ENCODE measurements at regions not wholly inside any gene's neighbourhood (a gene's known extent, or its start where the extent isn't known, plus 50 kb on each side); places are given as distances from the start of the nearest gene placed in this dataset.

DNA sequence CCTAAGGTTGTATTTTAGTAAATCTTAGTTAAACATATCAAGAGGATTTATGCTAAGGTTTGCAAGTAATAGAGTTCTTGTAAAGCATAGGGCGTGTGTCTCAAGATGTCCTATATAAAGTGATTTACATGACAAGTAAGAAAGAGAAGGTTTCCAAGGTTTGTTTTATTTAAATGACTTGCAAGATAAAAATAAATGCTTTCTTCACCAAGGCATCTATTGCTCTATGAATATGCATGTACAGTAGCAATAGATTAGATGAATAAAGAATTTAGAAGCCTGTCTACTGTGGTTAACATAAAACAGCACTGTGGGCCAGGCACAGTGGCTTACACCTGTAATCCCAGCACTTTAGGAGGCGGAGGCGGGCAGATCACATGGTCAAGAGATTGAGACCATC lies 466.4 kb upstream of the IL12A start:
- TF ChIP-seq CREB1 (CRISPR knock-in tag; IDR thresholded peaks at IDR 0.05; ENCODE audit: low read depth): no peak
- TF ChIP-seq ZNF331 (CRISPR knock-in tag; IDR thresholded peaks at IDR 0.05; ENCODE audit: low read depth): no peak
- TF ChIP-seq JUNB (IDR thresholded peaks at IDR 0.05; ENCODE audit: unreplicated experiment): no peak
- TF ChIP-seq, protein P1, sequence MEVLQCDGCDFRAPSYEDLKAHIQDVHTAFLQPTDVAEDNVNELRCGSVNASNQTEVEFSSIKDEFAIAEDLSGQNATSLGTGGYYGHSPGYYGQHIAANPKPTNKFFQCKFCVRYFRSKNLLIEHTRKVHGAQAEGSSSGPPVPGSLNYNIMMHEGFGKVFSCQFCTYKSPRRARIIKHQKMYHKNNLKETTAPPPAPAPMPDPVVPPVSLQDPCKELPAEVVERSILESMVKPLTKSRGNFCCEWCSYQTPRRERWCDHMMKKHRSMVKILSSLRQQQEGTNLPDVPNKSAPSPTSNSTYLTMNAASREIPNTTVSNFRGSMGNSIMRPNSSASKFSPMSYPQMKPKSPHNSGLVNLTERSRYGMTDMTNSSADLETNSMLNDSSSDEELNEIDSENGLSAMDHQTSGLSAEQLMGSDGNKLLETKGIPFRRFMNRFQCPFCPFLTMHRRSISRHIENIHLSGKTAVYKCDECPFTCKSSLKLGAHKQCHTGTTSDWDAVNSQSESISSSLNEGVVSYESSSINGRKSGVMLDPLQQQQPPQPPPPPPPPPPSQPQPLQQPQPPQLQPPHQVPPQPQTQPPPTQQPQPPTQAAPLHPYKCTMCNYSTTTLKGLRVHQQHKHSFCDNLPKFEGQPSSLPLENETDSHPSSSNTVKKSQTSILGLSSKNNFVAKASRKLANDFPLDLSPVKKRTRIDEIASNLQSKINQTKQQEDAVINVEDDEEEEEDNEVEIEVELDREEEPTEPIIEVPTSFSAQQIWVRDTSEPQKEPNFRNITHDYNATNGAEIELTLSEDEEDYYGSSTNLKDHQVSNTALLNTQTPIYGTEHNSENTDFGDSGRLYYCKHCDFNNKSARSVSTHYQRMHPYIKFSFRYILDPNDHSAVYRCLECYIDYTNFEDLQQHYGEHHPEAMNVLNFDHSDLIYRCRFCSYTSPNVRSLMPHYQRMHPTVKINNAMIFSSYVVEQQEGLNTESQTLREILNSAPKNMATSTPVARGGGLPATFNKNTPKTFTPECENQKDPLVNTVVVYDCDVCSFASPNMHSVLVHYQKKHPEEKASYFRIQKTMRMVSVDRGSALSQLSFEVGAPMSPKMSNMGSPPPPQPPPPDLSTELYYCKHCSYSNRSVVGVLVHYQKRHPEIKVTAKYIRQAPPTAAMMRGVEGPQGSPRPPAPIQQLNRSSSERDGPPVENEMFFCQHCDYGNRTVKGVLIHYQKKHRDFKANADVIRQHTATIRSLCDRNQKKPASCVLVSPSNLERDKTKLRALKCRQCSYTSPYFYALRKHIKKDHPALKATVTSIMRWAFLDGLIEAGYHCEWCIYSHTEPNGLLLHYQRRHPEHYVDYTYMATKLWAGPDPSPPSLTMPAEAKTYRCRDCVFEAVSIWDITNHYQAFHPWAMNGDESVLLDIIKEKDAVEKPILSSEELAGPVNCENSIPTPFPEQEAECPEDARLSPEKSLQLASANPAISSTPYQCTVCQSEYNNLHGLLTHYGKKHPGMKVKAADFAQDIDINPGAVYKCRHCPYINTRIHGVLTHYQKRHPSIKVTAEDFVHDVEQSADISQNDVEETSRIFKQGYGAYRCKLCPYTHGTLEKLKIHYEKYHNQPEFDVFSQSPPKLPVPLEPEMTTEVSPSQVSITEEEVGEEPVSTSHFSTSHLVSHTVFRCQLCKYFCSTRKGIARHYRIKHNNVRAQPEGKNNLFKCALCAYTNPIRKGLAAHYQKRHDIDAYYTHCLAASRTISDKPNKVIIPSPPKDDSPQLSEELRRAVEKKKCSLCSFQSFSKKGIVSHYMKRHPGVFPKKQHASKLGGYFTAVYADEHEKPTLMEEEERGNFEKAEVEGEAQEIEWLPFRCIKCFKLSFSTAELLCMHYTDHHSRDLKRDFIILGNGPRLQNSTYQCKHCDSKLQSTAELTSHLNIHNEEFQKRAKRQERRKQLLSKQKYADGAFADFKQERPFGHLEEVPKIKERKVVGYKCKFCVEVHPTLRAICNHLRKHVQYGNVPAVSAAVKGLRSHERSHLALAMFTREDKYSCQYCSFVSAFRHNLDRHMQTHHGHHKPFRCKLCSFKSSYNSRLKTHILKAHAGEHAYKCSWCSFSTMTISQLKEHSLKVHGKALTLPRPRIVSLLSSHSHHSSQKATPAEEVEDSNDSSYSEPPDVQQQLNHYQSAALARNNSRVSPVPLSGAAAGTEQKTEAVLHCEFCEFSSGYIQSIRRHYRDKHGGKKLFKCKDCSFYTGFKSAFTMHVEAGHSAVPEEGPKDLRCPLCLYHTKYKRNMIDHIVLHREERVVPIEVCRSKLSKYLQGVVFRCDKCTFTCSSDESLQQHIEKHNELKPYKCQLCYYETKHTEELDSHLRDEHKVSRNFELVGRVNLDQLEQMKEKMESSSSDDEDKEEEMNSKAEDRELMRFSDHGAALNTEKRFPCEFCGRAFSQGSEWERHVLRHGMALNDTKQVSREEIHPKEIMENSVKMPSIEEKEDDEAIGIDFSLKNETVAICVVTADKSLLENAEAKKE (CRISPR knock-in tag; IDR thresholded peaks at IDR 0.05): no peak
- TF ChIP-seq ZNF114 (CRISPR knock-in tag; IDR thresholded peaks at IDR 0.05): no peak
- no peak for TF ChIP-seq STAT1 (IDR thresholded peaks at IDR 0.05; ENCODE audit: unreplicated experiment)
- TF ChIP-seq, protein P2, sequence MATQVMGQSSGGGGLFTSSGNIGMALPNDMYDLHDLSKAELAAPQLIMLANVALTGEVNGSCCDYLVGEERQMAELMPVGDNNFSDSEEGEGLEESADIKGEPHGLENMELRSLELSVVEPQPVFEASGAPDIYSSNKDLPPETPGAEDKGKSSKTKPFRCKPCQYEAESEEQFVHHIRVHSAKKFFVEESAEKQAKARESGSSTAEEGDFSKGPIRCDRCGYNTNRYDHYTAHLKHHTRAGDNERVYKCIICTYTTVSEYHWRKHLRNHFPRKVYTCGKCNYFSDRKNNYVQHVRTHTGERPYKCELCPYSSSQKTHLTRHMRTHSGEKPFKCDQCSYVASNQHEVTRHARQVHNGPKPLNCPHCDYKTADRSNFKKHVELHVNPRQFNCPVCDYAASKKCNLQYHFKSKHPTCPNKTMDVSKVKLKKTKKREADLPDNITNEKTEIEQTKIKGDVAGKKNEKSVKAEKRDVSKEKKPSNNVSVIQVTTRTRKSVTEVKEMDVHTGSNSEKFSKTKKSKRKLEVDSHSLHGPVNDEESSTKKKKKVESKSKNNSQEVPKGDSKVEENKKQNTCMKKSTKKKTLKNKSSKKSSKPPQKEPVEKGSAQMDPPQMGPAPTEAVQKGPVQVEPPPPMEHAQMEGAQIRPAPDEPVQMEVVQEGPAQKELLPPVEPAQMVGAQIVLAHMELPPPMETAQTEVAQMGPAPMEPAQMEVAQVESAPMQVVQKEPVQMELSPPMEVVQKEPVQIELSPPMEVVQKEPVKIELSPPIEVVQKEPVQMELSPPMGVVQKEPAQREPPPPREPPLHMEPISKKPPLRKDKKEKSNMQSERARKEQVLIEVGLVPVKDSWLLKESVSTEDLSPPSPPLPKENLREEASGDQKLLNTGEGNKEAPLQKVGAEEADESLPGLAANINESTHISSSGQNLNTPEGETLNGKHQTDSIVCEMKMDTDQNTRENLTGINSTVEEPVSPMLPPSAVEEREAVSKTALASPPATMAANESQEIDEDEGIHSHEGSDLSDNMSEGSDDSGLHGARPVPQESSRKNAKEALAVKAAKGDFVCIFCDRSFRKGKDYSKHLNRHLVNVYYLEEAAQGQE (IDR thresholded peaks at IDR 0.05; ENCODE audit: unreplicated experiment): no peak
- no peak for TF ChIP-seq NANOG (IDR thresholded peaks at IDR 0.05; ENCODE audit: borderline replicate concordance)
- no peak for ATAC-seq
- no peak for DNase-seq (ENCODE audit: low spot score)

More for the DNA sequence above, 466.4 kb upstream of the IL12A start:
- no peaks in the 10 kb centered on the region for H3K27me3 ChIP-seq (ENCODE audit: insufficient read depth)
- no peak overlapping the region for H3K4me2 ChIP-seq
- no peak overlapping the region for H3K27ac ChIP-seq (ENCODE audit: low read depth)
- no peak overlapping the region for H3K4me3 Mint-ChIP-seq
- H3K9me3 Mint-ChIP-seq: no peaks in the 10 kb centered on the region
- H3K4me1 ChIP-seq (ENCODE audit: insufficient read depth): no peaks in the 10 kb centered on the region
- no peaks in the 10 kb centered on the region for H3K79me2 ChIP-seq (replicated peaks; ENCODE audit: insufficient read depth)
- no peak overlapping the region for H2AFZ ChIP-seq
- no peaks in the 10 kb centered on the region for H3K36me3 ChIP-seq (ENCODE audit: insufficient read depth)
- no peaks in the 10 kb centered on the region for H3K9me2 ChIP-seq (ENCODE audit: insufficient read depth)
- H3K36me3 Mint-ChIP-seq (ENCODE audit: low read depth): no peaks in the 10 kb centered on the region
- no peaks in the 10 kb centered on the region for H3K27me3 Mint-ChIP-seq (ENCODE audit: insufficient read depth, low read depth, poor library complexity)
- no peak overlapping the region for H3K27ac Mint-ChIP-seq
- H3K4me1 Mint-ChIP-seq: no peaks in the 10 kb centered on the region
- no peak overlapping the region for H3K4me3 ChIP-seq
- no peaks in the 10 kb centered on the region for H4K20me1 ChIP-seq (replicated peaks; ENCODE audit: insufficient read depth)
- no peaks in the 10 kb centered on the region for H3F3A ChIP-seq (replicated peaks; ENCODE audit: low read depth)
